Fibroblast of lung (primary cell): ENCODE measurements at regions not wholly inside any gene's neighbourhood (a gene's known extent, or its start where the extent isn't known, plus 50 kb on each side); places are given as distances from the start of the nearest gene placed in this dataset.

Source experiments
- DNase-seq, 2 donors: peaks; one replicate each; pipeline versions ENCODE4 v3.0.0 to v3.0.0-alpha.2; 2010; ENCODE audit warnings: low read depth in 2 of 2
- H2AFZ ChIP-seq: 2 replicates; pipeline ENCODE4 v1.5.1; 2012; ENCODE audit warnings: low read length, control low read depth, inconsistent platforms
- H3K27ac ChIP-seq: 2 replicates; pipeline ENCODE4 v1.5.1; 2011; ENCODE audit warnings: low read length, control low read depth; ENCODE audit not compliant: insufficient read depth
- H3K27me3 ChIP-seq: 2 replicates; pipeline ENCODE4 v1.5.1; 2011; ENCODE audit warnings: mild to moderate bottlenecking, low read length; ENCODE audit not compliant: control insufficient read depth, insufficient read depth
- H3K36me3 ChIP-seq: 2 replicates; pipeline ENCODE4 v1.5.1; 2011; ENCODE audit warnings: low read length; ENCODE audit not compliant: control insufficient read depth, insufficient read depth
- H3K4me1 ChIP-seq: 2 replicates; pipeline ENCODE4 v1.5.1; 2011; ENCODE audit warnings: low read length; ENCODE audit not compliant: control insufficient read depth, insufficient read depth; ENCODE audit errors: extremely low read depth
- H3K4me2 ChIP-seq: 2 replicates; pipeline ENCODE4 v1.5.1; 2011; ENCODE audit warnings: low read length, control low read depth; ENCODE audit not compliant: insufficient read depth; ENCODE audit errors: extremely low read depth
- H3K4me3 ChIP-seq, 4 experiments: fragments of 200-600 bp in 1 of 4; sonication (generic) in 1 of 4; replicated peaks in 1 of 4; 2 replicates each; pipeline ENCODE4 v1.5.1; 2011 to 2016; ENCODE audit warnings: low read length in 4 of 4, low read depth in 3 of 4, mild to moderate bottlenecking in 3 of 4, control low read depth in 2 of 4, inconsistent platforms in 1 of 4, mixed read lengths in 1 of 4; ENCODE audit not compliant: insufficient read depth in 1 of 4; ENCODE audit errors: control extremely low read depth in 1 of 4
- H3K79me2 ChIP-seq: 2 replicates; pipeline ENCODE4 v1.5.1; 2012; ENCODE audit warnings: mild to moderate bottlenecking, low read length, inconsistent platforms; ENCODE audit not compliant: control insufficient read depth, insufficient read depth
- H3K9ac ChIP-seq: 2 replicates; pipeline ENCODE4 v1.5.1; 2011; ENCODE audit warnings: mild to moderate bottlenecking, low read length, control low read depth; ENCODE audit not compliant: insufficient read depth
- H3K9me3 ChIP-seq: 2 replicates; pipeline ENCODE4 v1.5.1; 2012; ENCODE audit warnings: low read depth, low read length; ENCODE audit not compliant: control insufficient read depth, insufficient read depth
- H4K20me1 ChIP-seq: 2 replicates; pipeline ENCODE4 v1.5.1; 2011; ENCODE audit warnings: low read length; ENCODE audit not compliant: control insufficient read depth, insufficient read depth; ENCODE audit errors: extremely low read depth
- CTCF ChIP-seq, 2 donors: IDR thresholded peaks in 1 of 2; conservative IDR thresholded peaks in 1 of 2; 1 replicate in 1 of 2; 2 replicates in 1 of 2; pipeline ENCODE4 v1.5.1; 2011 to 2012; ENCODE audit warnings: low read length in 2 of 2, control low read depth in 1 of 2, inconsistent platforms in 1 of 2, low read depth in 1 of 2, mild to moderate bottlenecking in 1 of 2
- EZH2 ChIP-seq: IDR thresholded peaks from 2 replicates; pipeline ENCODE4 v1.5.1; 2012; ENCODE audit warnings: low read length, control low read depth, mild to moderate bottlenecking; ENCODE audit errors: missing control alignments

- Histone ChIP-seq H3K27ac (no peak overlapping the region), H3K4me3 (no peak overlapping the region), H2AFZ (no peak overlapping the region), H3K79me2 (no peaks in the 10 kb centered on the region), H3K9ac (no peak overlapping the region), H3K4me2 (no peak overlapping the region), H3K27me3 (no peaks in the 10 kb centered on the region), H3K36me3 (no peaks in the 10 kb centered on the region), H4K20me1 (no peaks in the 10 kb centered on the region), H3K4me1 (no peaks in the 10 kb centered on the region), H3K9me3 (no peaks in the 10 kb centered on the region)
- TF ChIP-seq CTCF (conservative IDR thresholded peaks at IDR 0.05 in 1 of 2, IDR thresholded peaks at IDR 0.05 in 1 of 2; ENCODE audit: low read depth in 1 of 2, low read length in 2 of 2) = no peak
- TF ChIP-seq EZH2 = no peak
- DNase-seq = no peak
Observed at GRCh38 chr1:30323841-30324240, 399.5 kb downstream of the MATN1 start.

- no peak overlapping the region for H2AFZ ChIP-seq
- H3K9me3 ChIP-seq = no peaks in the 10 kb centered on the region
- H3K9ac ChIP-seq = no peak overlapping the region
- H3K4me3 ChIP-seq = no peak overlapping the region
- TF ChIP-seq EZH2 (no peak), CTCF (conservative IDR thresholded peaks at IDR 0.05 in 1 of 2, IDR thresholded peaks at IDR 0.05 in 1 of 2; ENCODE audit: low read depth in 1 of 2, low read length in 2 of 2) (no peak)
- no peaks in the 10 kb centered on the region for H3K79me2 ChIP-seq
- no peaks in the 10 kb centered on the region for H4K20me1 ChIP-seq
- no peaks in the 10 kb centered on the region for H3K4me1 ChIP-seq
- H3K27me3 ChIP-seq = no peaks in the 10 kb centered on the region
- no peak overlapping the region for H3K27ac ChIP-seq
- no peak for DNase-seq
- H3K36me3 ChIP-seq = no peaks in the 10 kb centered on the region
- H3K4me2 ChIP-seq = no peak overlapping the region
Observed at GRCh38 chr1:30323352-30323751, 400.0 kb downstream of the MATN1 start.

GRCh38 chr1:30322859-30323257, 400.5 kb downstream of the MATN1 start:
- Histone ChIP-seq H3K27ac (no peak overlapping the region), H3K79me2 (no peaks in the 10 kb centered on the region), H3K4me3 (no peak overlapping the region), H4K20me1 (no peaks in the 10 kb centered on the region), H2AFZ (no peak overlapping the region), H3K9ac (no peak overlapping the region), H3K27me3 (no peaks in the 10 kb centered on the region), H3K9me3 (no peaks in the 10 kb centered on the region), H3K4me1 (no peaks in the 10 kb centered on the region), H3K36me3 (no peaks in the 10 kb centered on the region), H3K4me2 (no peak overlapping the region)
- TF ChIP-seq EZH2 = no peak
- TF ChIP-seq CTCF (conservative IDR thresholded peaks at IDR 0.05 in 1 of 2, IDR thresholded peaks at IDR 0.05 in 1 of 2; ENCODE audit: low read depth in 1 of 2, low read length in 2 of 2) = no peak
- DNase-seq = no peak
